NCI-H526 treated with DMSO at 0.1 percent for 48 hours (cell line): ENCODE measurements at regions not wholly inside any gene's neighbourhood (a gene's known extent, or its start where the extent isn't known, plus 50 kb on each side); places are given as distances from the start of the nearest gene placed in this dataset.

Experiments
- DNase-seq: peaks from one replicate; lab custom pipeline; 2025; lab: John Stamatoyannopoulos, UW

- DNase-seq: no peak
Observed at GRCh38 chr5:20420991-20421595, 433.1 kb upstream of the CDH18 start.
